EL (cell line): ENCODE measurements at regions not wholly inside any gene's neighbourhood (a gene's known extent, or its start where the extent isn't known, plus 50 kb on each side); places are given as distances from the start of the nearest gene placed in this dataset.
A peak's percentile ranks its signal among the peaks of the same experiment; 100 is the strongest.

ENCODE experiments used
- DNase-seq: peaks from one replicate; pipeline ENCODE4 v3.0.0-alpha.2; 2016

GRCh38 chr11:8800520-8801110 lies 110.4 kb upstream of the AKIP1 start:
- DNase-seq = no peak

- DNase-seq = no peak
Observed at GRCh38 chr11:8801121-8801520, 109.9 kb upstream of the AKIP1 start.

- DNase-seq = no peak
Observed at GRCh38 chr11:8802251-8802650, 108.7 kb upstream of the AKIP1 start.

GRCh38 chr11:8803973-8804372 lies 107.0 kb upstream of the AKIP1 start:
- DNase-seq = no peak

- DNase-seq = no peak
Observed at GRCh38 chr11:8805296-8805695, 105.7 kb upstream of the AKIP1 start.

- no peak for DNase-seq
Observed at GRCh38 chr11:8806974-8807373, 104.0 kb upstream of the AKIP1 start.

- peak; percentile 90 for DNase-seq
Observed at GRCh38 chr11:8807544-8808225, 103.3 kb upstream of the AKIP1 start.

GRCh38 chr11:8808226-8808585 lies 102.8 kb upstream of the AKIP1 start:
- no peak for DNase-seq

GRCh38 chr11:8809241-8809938 lies 101.6 kb upstream of the AKIP1 start:
- DNase-seq = peak; percentile 32

GRCh38 chr11:8809939-8810539 lies 101.0 kb upstream of the AKIP1 start:
- peak; percentile 64 for DNase-seq

- DNase-seq = peak; percentile 80
Observed at GRCh38 chr11:8810540-8811301, 100.3 kb upstream of the AKIP1 start.

GRCh38 chr11:8811571-8811970 lies 99.4 kb upstream of the AKIP1 start:
- peak; percentile 59 for DNase-seq

GRCh38 chr11:8812438-8812837 lies 98.6 kb upstream of the AKIP1 start:
- peak; percentile 20 for DNase-seq

GRCh38 chr11:8813658-8814057 lies 97.3 kb upstream of the AKIP1 start:
- peak; percentile 91 for DNase-seq

GRCh38 chr11:8814209-8814922 lies 96.6 kb upstream of the AKIP1 start:
- peak; percentile 58 for DNase-seq

- DNase-seq = peak; percentile 69
Observed at GRCh38 chr11:8814923-8815240, 96.1 kb upstream of the AKIP1 start.

- DNase-seq = no peak
Observed at GRCh38 chr11:8818421-8818820, 92.6 kb upstream of the AKIP1 start.

- DNase-seq = no peak
Observed at GRCh38 chr11:8820401-8820800, 90.6 kb upstream of the AKIP1 start.

GRCh38 chr11:8822469-8822868 lies 88.5 kb upstream of the AKIP1 start:
- no peak for DNase-seq

GRCh38 chr11:8823174-8823742 lies 87.7 kb upstream of the AKIP1 start:
- no peak for DNase-seq

GRCh38 chr11:8826139-8826786 lies 84.7 kb upstream of the AKIP1 start:
- DNase-seq = peak; percentile 84
